Heart left ventricle (tissue), 13 donors: ENCODE measurements at regions not wholly inside any gene's neighbourhood (a gene's known extent, or its start where the extent isn't known, plus 50 kb on each side); places are given as distances from the start of the nearest gene placed in this dataset.

Source experiments
- CTCF ChIP-seq, 12 donors: fragments of 200-600 bp; sonication (generic) in 4 of 12; IDR thresholded peaks; one replicate each; pipeline versions ENCODE4 v1.5.0 to v1.8.0; 2018 to 2022; ENCODE audit warnings: antibody characterized with exemption in 12 of 12, mild to moderate bottlenecking in 5 of 12
- POLR2A ChIP-seq, 2 donors: fragments of 450-650 bp; IDR thresholded peaks; one replicate each; pipeline ENCODE4 v1.6.1; 2017; ENCODE audit warnings: antibody characterized with exemption in 2 of 2, mild to moderate bottlenecking in 2 of 2, moderate library complexity in 2 of 2
- donor health status: ischemic (EF 13 %, LVEDD 7.1; RV severe dilation, severe dysfunction).
- donor health status: DM: no; HTN: yes; CAD: no.
- donor health status: DM: no; HTN: no; CAD: no.
- donor health status: ischemic (EF 25% LVEDD 6.9; RV normal size, moderate dysfunction).
- donor health status: ischemic (EF 25% LVEDD 5.7; RV mildly dilated, moderate dysfunction).
- donor health status: ischemic (EF 35%, LVEDD 5.7; RV mildly dilated, moderate dysfunction).
- donor health status: nonischemic (EF 11% LVEDD 7.7; RV severe dilation, severe dysfunction).
- donor health status: DM: yes; HTN: yes; CAD: no.
- donor health status: PGD.
- donor health status: ischemic (EF 29% LVEDD 5.4; RV normal size, mild dysfunction).
- donor health status: nonischemic (EF 23%, LVEDD 6.1; RV moderate dilation, normal function).

DNA sequence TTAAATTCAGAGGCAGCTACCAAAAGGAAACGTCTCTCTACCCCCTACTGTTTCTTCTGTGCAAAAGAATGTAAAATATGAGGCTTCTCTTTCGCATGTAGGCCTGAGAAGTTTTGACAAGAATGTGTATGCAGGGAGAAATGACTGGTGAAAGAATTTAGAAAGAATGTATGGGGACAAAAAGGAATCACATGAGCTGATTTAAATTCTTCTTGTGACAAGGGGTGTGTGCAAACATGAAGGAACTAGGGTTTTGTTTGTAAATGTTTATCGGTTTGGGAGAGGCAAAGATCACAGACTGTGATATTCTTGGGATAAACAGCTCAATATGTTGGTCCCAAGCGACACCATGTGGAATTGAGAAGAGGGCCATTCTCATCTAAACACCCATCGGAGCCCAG lies 345.2 kb upstream of the VRK2 start:
- TF ChIP-seq CTCF (IDR thresholded peaks at IDR 0.05): no peak
- no peak for TF ChIP-seq POLR2A (IDR thresholded peaks at IDR 0.05)
